ENCODE measurements at regions not wholly inside any gene's neighbourhood (a gene's known extent, or its start where the extent isn't known, plus 50 kb on each side); places are given as distances from the start of the nearest gene placed in this dataset.

DNA sequence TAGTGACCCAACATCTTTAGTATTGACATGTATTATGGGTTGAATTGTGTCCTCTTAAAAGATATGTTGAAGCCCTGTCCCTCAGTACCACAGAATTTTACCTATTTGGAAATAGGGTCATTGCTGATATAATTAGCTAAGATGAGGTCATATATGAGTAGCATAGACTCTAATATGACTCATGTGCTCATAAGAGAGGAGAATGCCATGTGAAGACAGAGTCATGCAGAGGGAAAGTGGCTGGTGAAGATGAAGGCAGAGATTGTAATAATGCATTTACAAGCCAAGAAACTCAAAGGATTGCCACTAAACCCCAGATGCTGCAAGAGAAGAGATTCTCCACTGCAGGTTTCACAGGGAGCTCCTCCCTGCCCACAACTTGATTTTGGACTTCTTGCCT lies 496.4 kb downstream of the KIF20B start:
- Histone ChIP-seq H3K9ac (ENCODE audit: insufficient read depth, low read depth, low read length) (no peak overlapping the region), H3K27me3 (ENCODE audit: control insufficient read depth in 1 of 2, insufficient read depth in 2 of 2, low read length in 2 of 2) (no peaks in the 10 kb centered on the region), H3K27ac (ENCODE audit: extremely low read length, insufficient read depth, low read length) (no peak overlapping the region), H3K79me2 (ENCODE audit: insufficient read depth, low read length) (no peaks in the 10 kb centered on the region), H3K36me3 (replicated peaks in 1 of 2; ENCODE audit: control insufficient read depth in 1 of 2, insufficient read depth in 2 of 2, low read length in 2 of 2) (no peaks in the 10 kb centered on the region), H3K4me2 (ENCODE audit: low read depth, low read length) (no peak overlapping the region), H4K20me1 (ENCODE audit: insufficient read depth, low read length) (no peaks in the 10 kb centered on the region), H3K4me3 (replicated peaks in 1 of 3; ENCODE audit: insufficient read depth in 1 of 3, low read depth in 2 of 3, low read length in 3 of 3) (no peak overlapping the region), H3K9me3 (ENCODE audit: low read length) (no peaks in the 10 kb centered on the region), H2AFZ (ENCODE audit: low read length) (no peak overlapping the region), H3K4me1 (ENCODE audit: insufficient read depth, low read length) (no peaks in the 10 kb centered on the region)
- ChIA-PET CTCF (ENCODE audit: low intra/inter-chr PET ratio, low total read pairs) (no interaction called here), POLR2A (no interaction called here)
- FAIRE-seq (no peak), ATAC-seq (no peak), DNase-seq (ENCODE audit: low spot score) (no peak)
- in situ Hi-C loops (cut with HindIII; ENCODE audit: extremely low pct_ligation_motif_present, low pct_unique_long_range_greater_than_20kb) = no loop called here
- peak; percentile 29; the same call in 1 of the 2 replicates for TF ChIP-seq ATF7 (IDR thresholded peaks at IDR 0.05)
- no peak for TF ChIP-seq ATF7 (CRISPR knock-in tag; IDR thresholded peaks at IDR 0.05)
- no peak for TF ChIP-seq ZNF652 (CRISPR knock-in tag; IDR thresholded peaks at IDR 0.05; ENCODE audit: borderline replicate concordance, low read depth)
- intact Hi-C loops (cut with micrococcal nuclease; ENCODE audit: unreplicated experiment) = no loop called here
- BruUV-seq (replicated peaks) = no TSS peak

DNA sequence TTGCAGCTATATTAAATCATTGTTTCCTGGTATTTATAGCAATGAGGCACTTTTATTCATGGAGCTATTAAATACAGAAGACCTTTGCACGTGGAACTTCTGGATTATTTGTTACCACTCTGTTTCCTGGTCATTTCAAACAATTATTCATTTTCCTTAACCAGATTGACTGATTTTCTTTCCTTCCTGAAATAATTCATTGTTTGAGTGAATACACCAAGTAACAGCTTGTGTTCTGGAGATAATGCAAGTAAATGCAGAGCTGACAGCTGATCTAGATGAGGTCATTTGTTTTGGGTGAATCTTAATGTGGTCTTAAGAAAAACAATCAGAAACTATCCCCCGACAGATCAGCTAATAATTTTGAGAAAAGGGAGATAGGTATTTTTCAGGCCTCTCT lies 497.7 kb downstream of the KIF20B start:
- Histone ChIP-seq H3K27me3 (ENCODE audit: control insufficient read depth in 1 of 2, insufficient read depth in 2 of 2, low read length in 2 of 2) (no peaks in the 10 kb centered on the region), H3K79me2 (ENCODE audit: insufficient read depth, low read length) (no peaks in the 10 kb centered on the region), H3K4me2 (ENCODE audit: low read depth, low read length) (no peak overlapping the region), H3K4me1 (ENCODE audit: insufficient read depth, low read length) (no peaks in the 10 kb centered on the region), H3K4me3 (replicated peaks in 1 of 3; ENCODE audit: insufficient read depth in 1 of 3, low read depth in 2 of 3, low read length in 3 of 3) (no peak overlapping the region), H3K27ac (ENCODE audit: extremely low read length, insufficient read depth, low read length) (no peak overlapping the region), H3K9me3 (ENCODE audit: low read length) (no peaks in the 10 kb centered on the region), H4K20me1 (ENCODE audit: insufficient read depth, low read length) (no peaks in the 10 kb centered on the region), H3K9ac (ENCODE audit: insufficient read depth, low read depth, low read length) (no peak overlapping the region), H2AFZ (ENCODE audit: low read length) (no peak overlapping the region), H3K36me3 (replicated peaks in 1 of 2; ENCODE audit: control insufficient read depth in 1 of 2, insufficient read depth in 2 of 2, low read length in 2 of 2) (no peaks in the 10 kb centered on the region)
- ATAC-seq = no peak
- no peak for TF ChIP-seq ZNF577 (CRISPR knock-in tag; IDR thresholded peaks at IDR 0.05; ENCODE audit: borderline replicate concordance, low read depth)
- no peak for TF ChIP-seq ZNF367 (CRISPR knock-in tag; IDR thresholded peaks at IDR 0.05; ENCODE audit: borderline replicate concordance)
- TF ChIP-seq TCF7L2 (IDR thresholded peaks at IDR 0.05; ENCODE audit: low read depth, low read length) = no peak
- TF ChIP-seq, protein P1, sequence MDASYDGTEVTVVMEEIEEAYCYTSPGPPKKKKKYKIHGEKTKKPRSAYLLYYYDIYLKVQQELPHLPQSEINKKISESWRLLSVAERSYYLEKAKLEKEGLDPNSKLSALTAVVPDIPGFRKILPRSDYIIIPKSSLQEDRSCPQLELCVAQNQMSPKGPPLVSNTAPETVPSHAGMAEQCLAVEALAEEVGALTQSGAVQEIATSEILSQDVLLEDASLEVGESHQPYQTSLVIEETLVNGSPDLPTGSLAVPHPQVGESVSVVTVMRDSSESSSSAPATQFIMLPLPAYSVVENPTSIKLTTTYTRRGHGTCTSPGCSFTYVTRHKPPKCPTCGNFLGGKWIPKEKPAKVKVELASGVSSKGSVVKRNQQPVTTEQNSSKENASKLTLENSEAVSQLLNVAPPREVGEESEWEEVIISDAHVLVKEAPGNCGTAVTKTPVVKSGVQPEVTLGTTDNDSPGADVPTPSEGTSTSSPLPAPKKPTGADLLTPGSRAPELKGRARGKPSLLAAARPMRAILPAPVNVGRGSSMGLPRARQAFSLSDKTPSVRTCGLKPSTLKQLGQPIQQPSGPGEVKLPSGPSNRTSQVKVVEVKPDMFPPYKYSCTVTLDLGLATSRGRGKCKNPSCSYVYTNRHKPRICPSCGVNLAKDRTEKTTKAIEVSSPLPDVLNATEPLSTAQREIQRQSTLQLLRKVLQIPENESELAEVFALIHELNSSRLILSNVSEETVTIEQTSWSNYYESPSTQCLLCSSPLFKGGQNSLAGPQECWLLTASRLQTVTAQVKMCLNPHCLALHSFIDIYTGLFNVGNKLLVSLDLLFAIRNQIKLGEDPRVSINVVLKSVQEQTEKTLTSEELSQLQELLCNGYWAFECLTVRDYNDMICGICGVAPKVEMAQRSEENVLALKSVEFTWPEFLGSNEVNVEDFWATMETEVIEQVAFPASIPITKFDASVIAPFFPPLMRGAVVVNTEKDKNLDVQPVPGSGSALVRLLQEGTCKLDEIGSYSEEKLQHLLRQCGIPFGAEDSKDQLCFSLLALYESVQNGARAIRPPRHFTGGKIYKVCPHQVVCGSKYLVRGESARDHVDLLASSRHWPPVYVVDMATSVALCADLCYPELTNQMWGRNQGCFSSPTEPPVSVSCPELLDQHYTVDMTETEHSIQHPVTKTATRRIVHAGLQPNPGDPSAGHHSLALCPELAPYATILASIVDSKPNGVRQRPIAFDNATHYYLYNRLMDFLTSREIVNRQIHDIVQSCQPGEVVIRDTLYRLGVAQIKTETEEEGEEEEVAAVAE (CRISPR knock-in tag; IDR thresholded peaks at IDR 0.05; ENCODE audit: borderline replicate concordance) = no peak
- in situ Hi-C loops (cut with HindIII; ENCODE audit: extremely low pct_ligation_motif_present, low pct_unique_long_range_greater_than_20kb) (no loop called here), intact Hi-C loops (cut with micrococcal nuclease; ENCODE audit: unreplicated experiment) (no loop called here)
- DNase-seq (ENCODE audit: low spot score) = no peak
- CTCF ChIA-PET (ENCODE audit: low intra/inter-chr PET ratio, low total read pairs) = no interaction called here
- BruUV-seq (replicated peaks) = no TSS peak
- POLR2A ChIA-PET = no interaction called here
- FAIRE-seq = no peak
- WGBS (ENCODE audit: low lambda C conversion rate) = 0% methylated on average over 2 of the region's 2 CpGs

All from HepG2 (cell line).